Neural cell (in vitro differentiated cells): ENCODE measurements at regions not wholly inside any gene's neighbourhood (a gene's known extent, or its start where the extent isn't known, plus 50 kb on each side); places are given as distances from the start of the nearest gene placed in this dataset.

ENCODE experiments used
- CTCF ChIP-seq: fragments of 450-650 bp; IDR thresholded peaks from 2 replicates; pipeline ENCODE4 v1.5.1; 2014; ENCODE audit warnings: antibody characterized with exemption, mild to moderate bottlenecking, moderate library complexity; ENCODE audit not compliant: poor library complexity, severe bottlenecking
- EP300 ChIP-seq: fragments of 450-650 bp; conservative IDR thresholded peaks from 2 replicates; pipeline ENCODE4 v1.6.1; 2014; ENCODE audit warnings: antibody characterized with exemption, mild to moderate bottlenecking, moderate library complexity; ENCODE audit not compliant: poor library complexity, severe bottlenecking
- EZH2 ChIP-seq: fragments of 200-600, 300-800 bp; shearing (Covaris generic), sonication (generic); IDR thresholded peaks from 2 replicates; pipeline ENCODE4 v1.6.1; 2014; ENCODE audit warnings: antibody characterized with exemption, low read length, borderline replicate concordance, mild to moderate bottlenecking; ENCODE audit not compliant: insufficient read depth, poor library complexity, severe bottlenecking
- MXI1 ChIP-seq: fragments of 450-650 bp; conservative IDR thresholded peaks from 2 replicates; pipeline ENCODE4 v1.6.1; 2014; ENCODE audit warnings: antibody characterized with exemption, mild to moderate bottlenecking; ENCODE audit not compliant: poor library complexity, severe bottlenecking
- POLR2AphosphoS5 ChIP-seq: IDR thresholded peaks from 2 replicates; pipeline ENCODE4 v1.6.1; 2012
- RAD21 ChIP-seq: fragments of 450-650 bp; conservative IDR thresholded peaks from 2 replicates; pipeline ENCODE4 v1.6.1; 2014; ENCODE audit warnings: antibody characterized with exemption, mild to moderate bottlenecking, moderate library complexity
- REST ChIP-seq: IDR thresholded peaks from 2 replicates; pipeline ENCODE4 v1.6.1; 2012; ENCODE audit warnings: borderline replicate concordance
- TAF1 ChIP-seq: IDR thresholded peaks from 2 replicates; pipeline ENCODE4 v1.6.1; 2012; ENCODE audit warnings: low read depth

- TF ChIP-seq EZH2, result no peak
- TF ChIP-seq TAF1, result no peak
- no peak for TF ChIP-seq POLR2AphosphoS5
- TF ChIP-seq CTCF, result no peak
- no peak for TF ChIP-seq MXI1
- TF ChIP-seq EP300, result no peak
- TF ChIP-seq REST, result no peak
- TF ChIP-seq RAD21, result no peak
Measured at GRCh38 chrX:25219480-25219879, 203.7 kb upstream of the ARX start.
